Esophagus squamous epithelium (tissue), 4 donors: ENCODE measurements at regions not wholly inside any gene's neighbourhood (a gene's known extent, or its start where the extent isn't known, plus 50 kb on each side); places are given as distances from the start of the nearest gene placed in this dataset.

Experiments
- POLR2A ChIP-seq, 4 donors: fragments of 450-650 bp; IDR thresholded peaks; one replicate each; pipeline ENCODE4 v1.6.1; 2017; ENCODE audit warnings: antibody characterized with exemption in 4 of 4, mild to moderate bottlenecking in 4 of 4, moderate library complexity in 3 of 4
- TF ChIP-seq, protein P1 (sequence below), 6 experiments: fragments of 450-650 bp in 4 of 6; fragments of 200-600 bp in 2 of 6; sonication (generic) in 2 of 6; IDR thresholded peaks; one replicate each; pipeline ENCODE4 v1.5.1; 2016 to 2019; ENCODE audit warnings: antibody characterized with exemption in 6 of 6, mild to moderate bottlenecking in 4 of 6, moderate library complexity in 4 of 6

DNA sequence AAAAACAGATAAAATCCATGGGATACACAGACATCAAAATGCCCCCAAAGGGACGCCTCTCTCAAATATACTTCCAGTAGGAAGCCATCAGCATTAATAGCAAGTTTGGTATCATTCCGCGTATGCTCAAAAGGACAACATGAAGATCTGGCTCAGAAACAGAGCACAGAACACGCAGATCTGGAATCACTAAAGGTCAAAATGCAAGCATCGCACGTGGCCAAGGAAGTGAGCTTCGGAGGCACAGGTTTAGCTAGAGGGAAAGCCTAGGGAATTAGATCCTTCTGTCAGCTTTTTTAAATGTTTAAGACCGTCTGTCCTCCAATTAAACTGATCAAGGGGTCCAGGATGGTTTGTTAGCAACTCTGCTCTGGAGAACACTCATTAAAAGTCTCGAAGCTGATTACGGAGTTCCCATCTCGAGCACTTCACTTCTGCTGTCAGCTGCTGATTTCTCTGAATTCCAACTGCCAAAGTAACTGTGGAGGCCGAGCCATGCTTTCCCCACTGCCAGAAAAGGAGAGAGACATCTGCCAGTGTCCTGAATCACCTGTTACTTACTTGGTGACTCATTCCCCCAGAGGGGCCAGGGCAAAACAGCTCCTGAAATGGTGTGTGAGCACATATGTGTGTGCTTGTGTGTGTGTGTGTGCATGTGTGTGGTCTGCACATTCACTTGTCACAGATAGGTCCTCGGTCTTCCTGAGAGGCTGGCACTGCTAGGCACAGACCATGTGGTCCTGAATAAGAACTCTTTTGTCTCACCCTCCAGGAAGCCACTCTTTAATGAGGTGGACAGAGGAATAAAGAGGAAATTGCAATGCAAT is 177.7 kb upstream of the PPARGC1A start:
- TF ChIP-seq, protein P1, sequence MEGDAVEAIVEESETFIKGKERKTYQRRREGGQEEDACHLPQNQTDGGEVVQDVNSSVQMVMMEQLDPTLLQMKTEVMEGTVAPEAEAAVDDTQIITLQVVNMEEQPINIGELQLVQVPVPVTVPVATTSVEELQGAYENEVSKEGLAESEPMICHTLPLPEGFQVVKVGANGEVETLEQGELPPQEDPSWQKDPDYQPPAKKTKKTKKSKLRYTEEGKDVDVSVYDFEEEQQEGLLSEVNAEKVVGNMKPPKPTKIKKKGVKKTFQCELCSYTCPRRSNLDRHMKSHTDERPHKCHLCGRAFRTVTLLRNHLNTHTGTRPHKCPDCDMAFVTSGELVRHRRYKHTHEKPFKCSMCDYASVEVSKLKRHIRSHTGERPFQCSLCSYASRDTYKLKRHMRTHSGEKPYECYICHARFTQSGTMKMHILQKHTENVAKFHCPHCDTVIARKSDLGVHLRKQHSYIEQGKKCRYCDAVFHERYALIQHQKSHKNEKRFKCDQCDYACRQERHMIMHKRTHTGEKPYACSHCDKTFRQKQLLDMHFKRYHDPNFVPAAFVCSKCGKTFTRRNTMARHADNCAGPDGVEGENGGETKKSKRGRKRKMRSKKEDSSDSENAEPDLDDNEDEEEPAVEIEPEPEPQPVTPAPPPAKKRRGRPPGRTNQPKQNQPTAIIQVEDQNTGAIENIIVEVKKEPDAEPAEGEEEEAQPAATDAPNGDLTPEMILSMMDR (IDR thresholded peaks at IDR 0.05), result no peak
- no peak for TF ChIP-seq POLR2A (IDR thresholded peaks at IDR 0.05)
